ENCODE measurements at regions not wholly inside any gene's neighbourhood (a gene's known extent, or its start where the extent isn't known, plus 50 kb on each side); places are given as distances from the start of the nearest gene placed in this dataset.
"Not testable (repeated sequence)": the region's sequence is repeated elsewhere in the genome, so short reads cannot be mapped to it uniquely, and the experiment has no call there.

GRCh38 chr13:86870444-86870843 is 800.7 kb upstream of the SLITRK5 start:
- DNase-seq: no peak

DNA sequence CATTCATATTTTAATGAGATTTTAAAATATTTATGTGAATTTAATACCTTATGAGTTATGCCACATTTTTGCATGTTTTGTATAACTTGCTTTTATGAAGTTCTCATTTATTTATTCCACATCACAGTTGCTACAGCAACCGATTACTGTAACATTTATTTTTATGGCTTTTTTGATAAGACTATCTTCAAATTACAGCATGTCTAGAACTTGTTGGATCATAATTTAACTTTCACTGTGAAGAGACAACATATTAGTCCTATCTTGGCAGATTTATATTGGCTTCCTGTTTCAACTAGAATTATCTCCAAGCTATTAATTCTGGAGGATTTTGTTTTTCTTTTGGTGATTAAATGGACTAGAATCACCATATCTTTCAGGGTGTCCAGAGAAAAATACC is 793.7 kb upstream of the SLITRK5 start:
- no peak for DNase-seq

DNA sequence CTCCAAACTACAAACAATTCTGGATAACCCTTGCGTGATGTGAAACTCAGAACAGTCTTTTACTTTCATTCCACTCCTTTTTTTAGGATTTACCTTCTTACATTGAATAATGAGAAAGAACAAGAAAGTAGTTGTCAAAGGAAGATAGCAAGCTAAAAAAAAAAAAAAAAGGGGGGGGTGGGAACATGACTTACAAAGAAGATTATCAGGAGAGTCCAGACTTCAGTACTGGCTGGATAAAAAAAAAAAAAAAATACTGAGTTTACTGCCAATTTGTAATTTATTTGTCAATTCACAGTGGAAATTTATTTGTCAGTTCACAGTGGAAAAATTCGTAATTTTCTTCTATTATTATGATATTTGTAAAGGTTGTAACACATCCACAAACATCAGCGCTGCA is 792.4 kb upstream of the SLITRK5 start:
- DNase-seq: no peak

DNA sequence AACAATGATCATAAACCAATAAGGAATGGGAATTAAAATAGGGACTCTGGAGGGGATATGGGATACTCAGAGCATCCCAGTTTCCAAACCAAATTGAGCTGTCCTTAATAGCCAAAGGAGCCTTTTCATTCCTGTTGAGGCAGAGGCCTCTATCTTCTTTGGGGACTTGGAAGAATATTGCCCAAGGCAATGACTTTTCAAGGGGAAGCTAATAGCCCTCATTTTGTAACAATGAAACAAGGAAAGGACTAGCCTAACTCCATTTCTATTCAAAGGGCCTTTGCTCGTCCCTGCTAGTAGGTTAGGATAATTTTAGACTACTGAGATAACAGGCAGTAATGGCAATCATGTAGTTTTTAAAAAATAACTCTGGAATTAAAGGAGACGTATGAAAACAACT is 789.8 kb upstream of the SLITRK5 start:
- DNase-seq: no peak

GRCh38 chr13:86882107-86882506 is 789.1 kb upstream of the SLITRK5 start:
- no peak for DNase-seq

GRCh38 chr13:86882835-86883234 is 788.3 kb upstream of the SLITRK5 start:
- DNase-seq: no peak

- DNase-seq: no peak
Observed at GRCh38 chr13:86892330-86892729, 778.8 kb upstream of the SLITRK5 start.

GRCh38 chr13:86900906-86901305 is 770.3 kb upstream of the SLITRK5 start:
- DNase-seq: no peak

GRCh38 chr13:86906127-86906874 is 764.9 kb upstream of the SLITRK5 start:
- DNase-seq: no peak

GRCh38 chr13:86907156-86907555 is 764.0 kb upstream of the SLITRK5 start:
- DNase-seq: no peak

GRCh38 chr13:86909318-86909717 is 761.9 kb upstream of the SLITRK5 start:
- no peak for DNase-seq

GRCh38 chr13:86914757-86915156 is 756.4 kb upstream of the SLITRK5 start:
- no peak for DNase-seq

DNA sequence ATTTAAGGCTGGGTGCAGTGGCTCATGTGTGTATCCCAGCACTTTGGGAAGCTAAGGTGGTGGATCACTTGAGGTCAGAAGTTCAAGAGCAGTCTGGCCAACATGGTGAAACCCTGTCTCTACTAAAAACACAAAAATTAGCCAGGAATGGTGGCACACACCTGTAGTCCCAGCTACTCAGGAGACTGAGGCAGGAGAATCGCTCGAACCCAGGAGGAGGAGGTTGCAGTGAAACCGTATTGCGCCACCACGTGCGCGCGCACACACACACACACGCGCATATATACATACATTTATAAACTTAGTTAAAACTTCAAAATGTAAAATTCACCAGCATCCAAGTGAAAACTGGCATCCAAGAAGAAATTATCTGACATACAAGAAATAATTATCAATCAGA is 753.7 kb upstream of the SLITRK5 start:
- not testable (repeated sequence) for DNase-seq

- DNase-seq: no peak
Observed at GRCh38 chr13:86918682-86919081, 752.5 kb upstream of the SLITRK5 start.

DNA sequence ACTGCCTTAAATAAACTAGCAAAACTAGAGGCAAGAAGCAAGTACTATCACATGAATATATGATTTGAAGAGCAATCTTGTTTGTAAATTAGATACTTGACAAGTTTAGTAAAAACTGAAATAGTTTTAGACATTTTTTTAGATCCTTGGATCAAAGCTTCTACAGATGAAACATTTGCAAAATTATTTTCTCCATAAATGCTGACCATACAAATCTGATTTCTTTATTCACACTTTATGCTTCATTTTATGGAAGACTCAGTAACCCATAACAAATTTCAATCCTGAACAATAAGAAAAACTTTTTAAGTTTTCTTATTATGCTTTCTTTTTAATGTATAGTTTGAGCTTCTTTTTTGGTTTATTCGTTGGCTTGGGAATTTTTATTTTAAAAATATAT is 750.2 kb upstream of the SLITRK5 start:
- no peak for DNase-seq

DNA sequence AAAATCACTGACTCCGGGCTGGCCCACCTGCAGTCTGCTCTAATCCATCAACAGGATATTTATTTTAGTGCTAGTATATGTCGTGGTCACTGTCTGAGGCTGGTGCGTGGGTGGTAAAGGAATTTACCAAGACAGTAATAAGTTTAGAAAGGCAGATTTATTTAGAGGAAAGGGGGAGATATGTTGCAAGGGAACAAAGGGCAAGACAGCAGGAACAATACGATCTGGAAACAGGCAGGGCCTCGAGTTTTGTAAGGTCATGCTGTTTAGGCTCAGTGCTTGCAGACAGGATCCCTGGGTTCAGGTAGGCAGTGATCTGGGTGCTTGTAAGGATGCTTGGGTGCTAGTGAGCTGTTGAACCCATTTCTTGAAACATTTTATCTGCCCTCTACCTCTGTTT is 748.2 kb upstream of the SLITRK5 start:
- no peak for DNase-seq

DNA sequence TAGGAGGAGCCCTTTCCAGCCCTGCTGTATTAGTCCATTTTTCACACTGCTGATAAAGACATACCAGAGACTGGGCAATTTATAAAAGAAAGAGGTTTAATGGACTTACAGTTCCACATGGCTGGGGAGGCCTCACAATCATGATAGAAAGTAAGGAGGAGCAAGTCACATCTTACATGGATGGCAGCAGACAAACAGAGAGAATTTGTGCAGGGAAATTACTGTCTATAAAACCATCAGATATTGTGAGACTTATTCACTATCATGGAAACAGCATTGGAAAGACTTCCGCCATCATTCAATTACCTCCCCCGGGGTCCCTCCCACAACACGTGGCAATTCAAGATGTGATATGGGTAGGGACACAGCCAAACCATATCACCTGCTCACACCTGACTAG is 744.3 kb upstream of the SLITRK5 start:
- DNase-seq: not testable (repeated sequence)

DNA sequence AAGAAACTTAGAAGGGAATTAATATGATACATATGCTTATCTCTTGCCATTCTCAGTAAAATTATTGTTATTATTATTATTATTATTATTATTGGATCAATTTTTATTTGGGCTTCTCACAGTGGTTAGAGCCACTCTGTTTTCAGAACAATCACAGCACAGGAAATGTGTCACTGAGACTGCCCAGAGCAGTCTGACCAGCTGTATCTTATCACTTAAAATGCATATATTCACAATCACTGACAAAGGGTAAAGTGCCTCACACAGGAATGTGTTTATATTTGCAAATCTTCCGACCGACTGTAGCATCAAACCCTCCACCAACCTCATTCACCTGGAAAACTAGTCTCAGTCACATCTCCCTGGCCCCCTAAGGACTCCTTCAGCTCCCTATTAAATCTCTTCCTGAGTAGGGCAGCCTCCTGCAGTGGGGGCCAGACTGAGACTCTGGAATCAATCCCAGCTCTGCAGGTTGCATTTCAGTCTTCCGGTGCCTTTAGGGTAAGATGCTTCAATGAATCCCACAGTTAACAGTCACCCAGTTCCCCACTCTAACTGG is 738.3 kb upstream of the SLITRK5 start:
- no peak for DNase-seq

- DNase-seq: no peak
Observed at GRCh38 chr13:86933676-86934075, 737.5 kb upstream of the SLITRK5 start.

GRCh38 chr13:86937316-86937715 is 733.9 kb upstream of the SLITRK5 start:
- no peak for DNase-seq

DNA sequence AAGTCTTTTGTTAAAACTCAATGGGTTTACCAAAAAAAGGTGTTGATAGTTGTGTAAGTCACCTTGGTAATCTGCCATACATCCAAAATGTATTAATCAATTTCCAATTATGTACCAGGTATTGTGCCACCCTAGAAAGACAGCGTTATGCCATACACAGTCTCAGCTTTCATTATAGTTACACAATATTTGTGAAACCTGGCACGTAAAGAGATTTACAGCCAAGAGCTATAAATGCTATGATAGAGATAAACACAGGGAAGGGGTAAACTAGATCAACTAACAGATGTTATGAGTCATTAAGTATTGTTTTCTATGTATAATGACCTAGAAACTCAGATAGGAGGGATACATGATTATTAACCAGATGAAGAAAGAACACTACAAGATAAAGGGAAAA is 725.6 kb upstream of the SLITRK5 start:
- DNase-seq: no peak

- no peak for DNase-seq
Observed at GRCh38 chr13:86946734-86947133, 724.4 kb upstream of the SLITRK5 start.

- no peak for DNase-seq
Observed at GRCh38 chr13:86954341-86954740, 716.8 kb upstream of the SLITRK5 start.

GRCh38 chr13:86960876-86961275 is 710.3 kb upstream of the SLITRK5 start:
- no peak for DNase-seq

Data from CD4-positive, alpha-beta T cell treated with Interleukin-17A for 1 hour (primary cell).